ENCODE measurements at regions not wholly inside any gene's neighbourhood (a gene's known extent, or its start where the extent isn't known, plus 50 kb on each side); places are given as distances from the start of the nearest gene placed in this dataset.

DNA sequence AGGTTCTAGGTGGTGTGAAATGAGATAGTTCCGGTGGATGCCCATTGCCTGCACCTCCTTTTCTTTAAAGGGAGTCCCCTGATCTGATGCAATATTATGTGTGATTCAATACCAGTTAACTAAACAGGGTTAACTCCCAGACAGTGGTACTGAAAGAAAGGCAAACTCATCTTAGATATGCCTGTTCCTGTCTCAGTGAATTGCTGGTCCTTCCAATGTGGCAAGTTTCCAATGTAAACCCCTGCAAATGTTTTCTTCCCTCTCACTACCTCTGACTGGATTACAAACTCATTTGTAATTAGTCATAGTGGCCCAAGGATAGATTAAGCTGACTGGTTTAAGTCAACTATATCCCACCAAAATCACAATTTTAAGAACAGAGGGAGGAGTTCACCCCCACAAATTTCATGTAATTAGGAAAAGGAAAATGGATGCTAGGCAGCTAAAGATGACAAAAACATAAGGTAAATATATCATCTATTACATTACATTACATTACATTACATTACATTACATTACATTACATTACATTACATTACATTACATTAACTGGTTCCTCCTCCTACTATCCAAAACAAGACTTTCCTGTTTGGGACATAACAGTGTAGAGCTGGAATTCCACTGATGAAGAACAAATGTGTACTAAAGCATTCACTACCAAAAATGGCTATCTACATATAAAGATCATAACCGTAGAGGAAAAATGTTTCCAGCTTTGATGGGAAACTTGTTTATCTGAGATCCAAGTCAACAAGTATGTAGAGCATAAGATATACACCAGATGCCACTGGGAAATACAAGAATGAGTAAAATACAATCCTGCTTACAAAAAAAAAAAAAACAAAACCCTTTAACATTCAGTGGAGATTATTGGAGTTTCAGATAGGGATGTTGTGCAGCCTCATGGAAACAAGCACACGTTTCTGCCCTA lies 121.5 kb upstream of the SNX2 start:
- TF ChIP-seq CTCF (IDR thresholded peaks at IDR 0.05): no peak
- TF ChIP-seq MXI1 (IDR thresholded peaks at IDR 0.05; ENCODE audit: low read depth, low read length): no peak
